Fibroblast of the conjunctiva (primary cell): ENCODE measurements at regions not wholly inside any gene's neighbourhood (a gene's known extent, or its start where the extent isn't known, plus 50 kb on each side); places are given as distances from the start of the nearest gene placed in this dataset.

Experiments used
- DNase-seq: peaks from one replicate; pipeline ENCODE4 v3.0.0-alpha.2; 2010; ENCODE audit warnings: low read depth

GRCh38 chr5:165996201-165996875 lies 2295.1 kb upstream of the WWC1 start:
- DNase-seq, result no peak

- DNase-seq, result no peak
Measured at GRCh38 chr5:165999693-166000320, 2291.6 kb upstream of the WWC1 start.

DNA sequence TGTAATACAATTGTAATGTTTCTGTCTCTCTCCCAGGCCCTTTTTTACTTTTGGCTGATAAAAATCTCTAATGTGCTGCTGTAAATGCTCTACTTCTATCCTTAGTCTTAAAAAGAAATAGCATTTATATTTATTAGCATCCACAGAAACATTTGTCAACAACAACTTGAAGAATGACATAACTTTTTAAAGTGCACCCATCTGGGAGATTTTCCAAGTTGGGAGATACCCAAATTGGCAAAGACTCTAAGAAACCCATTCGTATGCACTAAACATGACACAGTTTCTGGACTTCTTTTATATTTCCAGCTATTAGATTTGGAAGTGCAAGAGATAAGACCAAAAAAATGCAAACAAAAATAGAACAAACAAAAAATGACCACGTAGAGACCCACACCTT lies 2287.4 kb upstream of the WWC1 start:
- no peak for DNase-seq

DNA sequence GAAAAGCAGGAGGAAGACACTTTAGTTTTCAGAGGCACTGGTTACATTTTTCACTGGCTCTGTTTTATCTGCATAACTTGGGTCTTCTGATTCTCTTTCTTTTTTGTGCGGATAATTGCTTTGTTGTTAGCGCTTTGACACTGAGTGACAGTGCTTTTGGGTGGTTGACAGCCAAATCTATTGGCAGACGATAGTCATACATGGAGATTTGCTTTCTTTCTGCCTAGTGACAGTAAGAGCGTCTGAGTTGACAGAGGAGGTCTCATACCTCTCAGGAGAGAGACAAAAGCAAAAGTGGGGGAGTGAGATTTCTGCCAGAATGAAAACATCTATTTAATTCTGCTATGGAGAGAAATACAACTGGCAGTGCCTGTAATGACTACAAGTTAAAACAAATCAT lies 2278.0 kb upstream of the WWC1 start:
- no peak for DNase-seq

DNA sequence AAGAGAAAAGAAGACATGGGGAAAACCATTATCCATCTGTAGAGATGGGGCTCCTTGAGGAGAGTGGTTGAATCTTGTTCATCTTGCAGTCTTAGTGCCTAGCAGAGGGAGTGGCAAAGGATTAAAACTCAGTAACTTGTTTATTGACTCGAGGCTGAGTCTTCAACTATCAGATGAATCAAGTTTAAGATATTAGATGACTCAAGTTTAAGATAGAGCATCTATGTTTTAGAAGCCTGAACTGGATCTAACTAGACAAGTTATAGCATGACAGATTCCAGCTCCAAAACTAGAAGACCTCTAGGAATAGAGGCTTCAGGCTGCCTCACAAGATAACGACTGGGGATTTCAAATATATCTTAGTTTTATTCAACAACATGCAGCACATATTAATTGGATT lies 2277.2 kb upstream of the WWC1 start:
- no peak for DNase-seq

GRCh38 chr5:166018716-166019115 lies 2272.7 kb upstream of the WWC1 start:
- DNase-seq, result no peak

DNA sequence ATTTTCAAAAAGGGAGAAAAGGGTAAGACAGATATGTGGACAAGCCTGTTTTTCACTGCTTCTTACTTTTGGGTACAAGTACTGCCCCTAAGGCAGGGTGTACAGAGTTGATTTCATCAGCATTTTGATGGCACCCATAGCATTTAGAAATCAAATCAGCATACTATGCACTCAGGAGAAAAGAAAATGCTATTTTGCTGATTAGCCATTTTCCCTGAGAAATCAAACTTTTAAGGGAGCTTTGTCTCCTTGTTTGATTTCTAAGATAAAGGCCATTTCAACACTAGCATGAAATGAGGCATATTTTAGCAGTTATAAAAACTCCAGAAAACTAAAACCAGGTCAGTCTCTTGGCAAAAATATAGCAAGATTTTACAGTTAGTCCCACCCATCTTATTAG lies 2269.4 kb upstream of the WWC1 start:
- no peak for DNase-seq

- no peak for DNase-seq
Measured at GRCh38 chr5:166024970-166025369, 2266.5 kb upstream of the WWC1 start.

GRCh38 chr5:166027582-166027981 lies 2263.9 kb upstream of the WWC1 start:
- DNase-seq, result no peak

- DNase-seq, result no peak
Measured at GRCh38 chr5:166031926-166032325, 2259.5 kb upstream of the WWC1 start.

- no peak for DNase-seq
Measured at GRCh38 chr5:166032601-166033000, 2258.8 kb upstream of the WWC1 start.

DNA sequence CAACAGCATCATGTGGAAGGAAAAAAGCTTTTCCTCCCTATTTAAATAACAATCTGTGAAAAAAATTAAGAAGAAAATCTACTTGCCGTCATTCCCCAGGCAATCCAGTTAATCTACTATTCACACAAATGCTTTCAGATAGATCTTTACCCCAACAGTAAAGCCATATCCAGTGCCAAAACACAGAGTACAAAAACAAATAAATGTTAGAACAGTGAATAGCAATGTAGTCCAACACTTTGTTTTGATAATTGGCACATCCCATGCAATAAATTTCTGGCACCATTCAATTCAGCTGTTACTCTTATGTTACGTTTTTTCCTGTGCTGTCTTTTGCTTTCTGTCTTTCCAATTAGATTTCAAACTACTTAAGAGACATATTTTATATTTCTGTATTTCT lies 2245.5 kb upstream of the WWC1 start:
- DNase-seq, result no peak

GRCh38 chr5:166046956-166047355 lies 2244.5 kb upstream of the WWC1 start:
- DNase-seq, result no peak

DNA sequence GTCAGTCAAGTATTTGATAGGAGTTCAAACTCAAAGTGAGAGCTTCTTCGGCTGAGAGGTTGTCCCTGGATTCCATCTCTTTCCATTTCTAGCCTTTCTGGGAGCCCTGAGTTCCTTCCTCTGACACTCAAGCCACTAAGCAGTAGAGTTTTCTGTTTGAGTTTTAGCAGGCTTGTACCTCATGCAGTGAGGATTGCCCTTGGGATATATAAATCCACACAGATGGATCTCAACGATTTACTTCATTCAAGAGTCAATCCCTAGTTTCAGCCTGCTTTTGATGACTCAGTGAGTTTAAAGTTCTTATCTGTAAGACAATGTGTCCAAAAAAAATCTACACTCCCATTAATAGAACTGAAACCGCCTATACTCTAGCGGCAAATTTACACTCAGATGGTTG lies 2240.9 kb upstream of the WWC1 start:
- no peak for DNase-seq

GRCh38 chr5:166058660-166059059 lies 2232.8 kb upstream of the WWC1 start:
- no peak for DNase-seq

GRCh38 chr5:166062094-166062493 lies 2229.4 kb upstream of the WWC1 start:
- DNase-seq, result no peak

DNA sequence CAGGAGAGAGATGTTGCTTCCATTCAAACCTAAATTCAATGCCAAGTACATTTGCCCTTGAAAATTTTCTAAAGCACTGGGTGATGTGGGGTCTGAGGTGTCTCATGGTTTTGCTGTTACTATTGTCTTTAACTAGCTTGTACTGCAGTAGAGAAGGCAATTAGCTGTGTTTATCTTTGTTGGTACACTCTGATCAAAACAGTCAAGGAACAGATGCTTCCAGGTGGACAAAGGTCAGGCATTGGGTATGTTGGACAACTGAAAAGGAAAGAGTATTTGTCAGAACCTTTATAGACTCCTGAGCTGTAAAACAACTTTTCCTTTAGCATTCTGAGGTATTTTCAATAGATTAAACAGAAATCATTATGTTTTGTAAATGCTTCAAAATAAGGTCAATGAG lies 2228.7 kb upstream of the WWC1 start:
- DNase-seq, result no peak

GRCh38 chr5:166063261-166063660 lies 2228.2 kb upstream of the WWC1 start:
- no peak for DNase-seq

- no peak for DNase-seq
Measured at GRCh38 chr5:166068547-166069335, 2222.7 kb upstream of the WWC1 start.

DNA sequence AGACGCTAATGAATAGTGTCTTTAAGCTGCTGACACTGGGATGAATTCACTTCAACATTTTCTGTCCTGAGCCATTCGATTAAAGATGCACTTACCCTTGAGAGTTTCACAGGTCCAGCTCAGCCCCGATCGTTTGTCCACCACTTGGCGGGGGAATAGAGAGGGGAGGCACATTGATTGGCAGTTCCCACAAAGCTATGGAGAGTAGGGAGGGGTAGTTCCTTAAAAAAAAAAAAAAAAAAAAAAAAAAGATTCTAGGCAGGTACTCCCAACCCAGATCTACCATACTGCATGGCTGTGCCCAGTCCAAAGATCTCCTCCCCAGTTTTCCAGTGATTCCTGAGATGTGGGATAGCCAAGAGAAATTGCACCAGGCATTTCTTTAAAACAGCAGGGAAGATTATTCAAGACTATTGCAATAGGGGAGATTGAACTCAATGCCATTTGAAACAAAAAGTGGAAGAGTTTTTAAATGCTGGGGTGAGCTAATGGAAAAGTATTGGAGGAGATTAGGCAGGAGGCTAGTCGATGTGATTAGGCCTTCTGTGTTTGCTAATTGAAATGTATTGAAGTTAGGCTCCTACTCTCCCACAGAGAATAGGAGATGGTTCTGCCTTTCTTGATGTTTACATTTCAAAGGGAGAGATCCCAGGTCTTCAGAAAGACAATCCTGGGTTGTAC lies 2217.4 kb upstream of the WWC1 start:
- no peak for DNase-seq

DNA sequence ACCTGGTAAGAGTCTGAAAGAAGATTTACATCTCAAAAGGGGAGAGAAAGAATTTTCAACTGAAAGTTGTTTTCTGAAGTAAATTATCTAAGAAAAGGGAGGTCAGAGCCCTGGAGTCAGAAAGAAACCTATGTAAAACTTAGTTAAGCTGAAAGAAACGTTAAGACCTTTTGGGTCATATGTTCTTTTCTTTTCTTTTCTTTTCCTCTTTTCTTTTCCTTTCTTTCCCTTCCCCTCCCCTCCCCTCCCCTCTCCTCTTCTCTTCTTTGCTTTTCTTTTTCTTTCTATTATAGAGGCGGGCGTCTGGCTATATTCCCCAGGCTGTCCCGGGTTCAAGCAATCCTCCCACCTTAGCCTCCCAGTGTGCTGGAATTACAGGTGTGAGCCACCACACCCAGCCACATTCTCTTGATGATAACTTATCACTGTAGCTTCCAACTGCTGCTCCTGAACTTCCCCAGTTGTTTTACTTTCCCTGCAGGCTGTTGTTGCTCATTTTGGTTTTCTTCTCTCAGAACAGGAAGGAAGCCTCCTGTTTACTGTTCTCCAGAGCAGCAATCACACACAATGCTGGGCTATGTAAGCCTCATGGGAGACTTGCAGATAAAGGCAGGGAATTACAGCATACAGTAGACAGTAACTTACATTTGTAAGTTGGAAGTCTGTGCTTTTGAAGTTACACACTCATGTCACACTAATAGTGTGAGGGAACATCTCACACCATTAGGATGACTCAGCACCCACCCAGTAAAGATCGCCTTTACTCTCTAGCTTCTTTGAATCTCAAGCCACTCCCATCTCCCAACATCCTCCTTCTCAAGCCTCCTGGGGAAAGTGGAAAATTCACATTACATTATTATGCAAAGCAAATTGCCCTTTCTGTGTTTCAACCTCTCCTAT lies 2216.6 kb upstream of the WWC1 start:
- DNase-seq, result no peak
